GF-D8 (cell line): ENCODE measurements at regions not wholly inside any gene's neighbourhood (a gene's known extent, or its start where the extent isn't known, plus 50 kb on each side); places are given as distances from the start of the nearest gene placed in this dataset.
A peak's percentile ranks its signal among the peaks of the same experiment; 100 is the strongest.

Source experiments
- DNase-seq: peaks from one replicate; lab custom pipeline; 2025; lab: John Stamatoyannopoulos, UW

DNA sequence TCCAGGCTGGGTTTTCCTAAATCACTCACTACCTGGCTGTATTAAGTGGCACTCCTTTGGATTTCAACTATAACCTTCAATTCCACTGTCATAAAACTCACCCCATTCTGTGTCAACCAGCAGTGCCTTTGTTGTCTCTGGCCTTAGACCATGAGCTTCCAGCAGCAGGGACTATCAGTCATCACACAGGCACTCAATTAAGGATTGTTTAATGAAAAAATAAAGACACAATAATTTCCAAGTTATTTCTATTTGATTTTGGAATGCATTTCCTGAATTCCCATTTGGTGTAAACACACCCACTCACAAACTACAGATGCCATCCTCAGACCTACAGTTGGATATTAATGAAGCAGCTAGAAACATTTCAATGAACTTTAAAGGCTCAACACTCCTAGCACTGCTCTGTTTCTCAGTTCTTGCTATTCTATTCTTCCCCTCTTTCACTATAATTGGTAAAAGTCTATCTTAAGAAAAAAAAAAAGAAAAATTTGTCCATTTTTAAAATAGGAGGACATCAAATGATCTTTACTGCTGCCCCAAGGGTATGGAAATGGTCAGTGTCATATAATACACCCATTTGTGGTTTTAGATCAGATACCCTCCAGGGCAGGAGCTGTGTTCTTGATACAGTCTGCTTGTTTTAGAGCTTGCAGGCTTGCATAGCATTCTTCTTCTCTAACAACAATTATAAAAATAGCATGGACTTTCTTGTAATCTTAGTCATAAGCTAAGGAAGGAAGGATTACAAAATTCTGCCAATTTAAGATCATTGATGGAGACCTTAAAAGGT, 156.4 kb downstream of the PTGER3 start:
- DNase-seq: no peak

DNA sequence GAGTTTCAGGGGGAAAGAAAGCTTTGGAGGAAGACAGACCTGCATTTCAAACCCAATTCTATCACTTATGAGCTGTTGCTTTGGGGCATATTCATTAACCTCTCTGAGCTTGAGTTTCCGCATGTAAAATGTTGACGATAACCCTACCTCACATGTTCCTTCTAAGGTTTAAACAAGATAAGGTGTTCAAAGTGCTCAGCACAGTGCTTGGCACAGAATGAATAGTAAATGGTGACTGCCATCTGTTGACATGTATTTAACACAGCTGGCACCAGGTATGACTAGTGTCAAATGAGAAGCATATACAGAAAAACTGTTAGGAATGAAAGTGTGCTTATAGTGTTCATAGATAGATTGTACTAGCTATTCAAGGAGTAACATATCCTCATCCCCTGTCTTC, 155.5 kb downstream of the PTGER3 start:
- no peak for DNase-seq

DNA sequence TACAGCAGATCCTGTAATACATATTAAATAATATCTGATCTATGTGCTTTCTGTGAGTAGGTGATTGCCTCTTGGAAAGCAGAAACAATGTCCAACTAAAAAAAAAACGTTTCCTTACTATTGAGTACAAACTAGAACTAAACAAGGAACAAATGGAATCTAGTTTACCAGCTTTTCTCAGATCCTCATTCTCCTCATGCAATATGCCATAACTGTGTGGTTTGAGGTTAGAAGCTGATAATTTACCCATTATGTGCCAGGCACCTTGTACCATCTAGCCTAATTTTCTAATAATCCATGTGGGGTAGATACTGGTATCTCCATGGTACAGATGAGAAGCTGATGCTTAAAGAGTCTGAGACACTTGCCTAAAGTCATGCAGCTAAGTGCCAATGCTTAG, 154.7 kb downstream of the PTGER3 start:
- DNase-seq: no peak

DNA sequence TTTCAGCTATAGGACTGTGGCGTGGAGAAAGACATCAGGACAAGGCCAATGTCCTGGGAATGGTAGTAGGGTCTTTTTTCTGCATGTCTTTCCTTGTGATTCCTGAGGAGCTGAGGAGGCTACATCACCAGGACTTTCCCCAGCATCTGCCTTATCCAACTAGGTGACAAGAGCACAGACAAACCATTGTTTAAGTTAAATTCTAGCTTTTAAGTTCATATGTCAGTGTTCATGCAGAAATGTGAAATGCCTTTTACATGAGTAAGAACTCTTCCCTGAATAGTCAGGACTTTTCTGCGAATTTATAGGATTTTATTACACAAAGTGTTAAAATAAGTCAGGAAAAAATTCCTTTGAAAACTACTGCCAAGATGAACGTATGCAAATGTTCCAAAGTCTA, 154.2 kb downstream of the PTGER3 start:
- no peak for DNase-seq

DNA sequence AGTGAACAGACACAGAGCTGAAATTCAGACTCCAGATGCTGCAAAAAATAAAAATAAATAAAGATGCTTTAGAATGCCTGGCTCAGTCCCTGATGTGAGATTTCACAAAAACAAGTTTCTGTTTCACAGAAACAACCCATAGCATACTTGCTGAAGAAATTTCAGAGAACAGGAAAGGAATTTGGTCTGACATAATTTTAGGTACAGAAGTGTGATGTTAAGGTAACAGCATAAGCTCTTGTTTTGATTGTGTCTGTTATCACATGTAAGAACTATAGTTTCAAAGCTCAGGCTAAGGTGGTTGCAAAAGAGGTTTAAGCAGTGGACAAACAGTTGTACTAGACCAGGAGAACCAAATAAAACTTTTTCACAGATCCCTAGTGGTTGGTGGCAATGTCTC, 152.1 kb downstream of the PTGER3 start:
- DNase-seq: no peak

DNA sequence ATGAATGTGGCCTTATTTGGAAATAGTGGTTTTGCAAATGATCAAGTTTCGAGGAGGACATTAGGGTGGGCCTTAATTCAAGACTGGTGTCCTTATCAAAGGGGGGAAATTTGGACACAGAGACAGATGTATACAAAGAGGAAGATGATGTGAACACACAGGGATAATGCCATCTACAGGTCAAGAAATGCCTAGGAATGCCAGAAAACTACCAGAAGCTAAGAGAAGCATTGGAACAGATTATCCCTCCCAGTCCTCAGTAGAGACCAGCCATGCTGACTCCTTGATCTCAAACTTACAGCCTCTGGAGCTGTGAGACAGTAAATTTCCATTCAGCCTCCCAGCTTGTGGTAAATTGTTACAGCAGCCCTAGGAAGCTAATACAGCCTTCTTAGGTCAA, 151.4 kb downstream of the PTGER3 start:
- DNase-seq: no peak

DNA sequence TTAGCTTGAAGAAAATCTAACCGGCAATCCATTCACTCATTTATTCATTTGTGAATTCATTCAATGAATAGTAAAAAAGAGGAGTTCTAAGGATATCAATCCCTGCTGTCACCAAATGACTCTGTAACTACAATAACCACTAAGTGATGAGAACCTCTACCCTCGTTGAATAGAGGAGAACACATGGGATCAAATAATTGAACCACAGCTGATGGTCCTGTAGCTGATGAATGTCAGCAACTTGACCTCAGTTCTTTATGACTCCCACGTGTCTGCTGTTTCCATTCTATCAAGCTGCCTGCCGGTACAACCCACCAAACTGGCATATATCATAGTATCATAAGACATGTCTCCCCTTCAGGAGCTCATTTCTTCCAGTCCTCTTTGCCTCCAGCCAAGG, 150.3 kb downstream of the PTGER3 start:
- no peak for DNase-seq

DNA sequence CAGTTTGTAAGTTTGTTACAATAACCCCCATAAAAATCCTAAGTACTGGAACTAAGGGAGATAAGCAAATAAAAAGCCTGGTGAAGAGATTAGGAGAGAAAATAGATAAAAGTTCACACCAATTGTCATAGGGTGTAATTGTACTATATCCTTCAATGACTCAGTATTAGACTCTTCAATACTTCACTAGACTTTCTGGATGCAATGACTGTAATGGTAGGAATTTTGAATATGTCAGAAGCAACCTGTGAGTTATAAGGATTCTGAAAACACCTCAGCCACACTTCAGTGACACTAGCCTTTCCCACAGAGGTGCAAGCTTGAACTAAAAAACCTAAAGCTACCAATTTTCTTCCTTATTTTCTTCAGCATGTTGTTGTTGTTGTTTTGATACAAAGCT, 147.9 kb downstream of the PTGER3 start:
- no peak for DNase-seq

DNA sequence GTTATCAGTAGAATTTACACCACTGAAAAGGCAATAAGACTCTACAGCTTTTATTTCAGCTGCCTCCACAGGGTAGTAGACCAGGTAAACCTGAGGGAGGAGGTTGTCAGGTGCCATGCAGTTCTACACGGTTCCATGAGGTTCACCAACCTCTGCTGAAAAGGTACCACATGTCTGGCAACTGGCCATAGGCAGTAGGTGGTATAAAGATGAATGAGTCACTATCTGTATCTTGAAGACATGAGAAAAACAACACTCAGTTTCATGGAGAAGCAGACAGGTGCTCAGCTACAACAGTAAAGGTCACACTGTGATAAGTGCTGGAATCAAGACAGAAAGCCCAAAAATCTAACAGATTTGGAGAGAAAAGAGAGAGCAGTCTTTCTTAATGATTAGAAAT, 145.4 kb downstream of the PTGER3 start:
- DNase-seq: no peak

DNA sequence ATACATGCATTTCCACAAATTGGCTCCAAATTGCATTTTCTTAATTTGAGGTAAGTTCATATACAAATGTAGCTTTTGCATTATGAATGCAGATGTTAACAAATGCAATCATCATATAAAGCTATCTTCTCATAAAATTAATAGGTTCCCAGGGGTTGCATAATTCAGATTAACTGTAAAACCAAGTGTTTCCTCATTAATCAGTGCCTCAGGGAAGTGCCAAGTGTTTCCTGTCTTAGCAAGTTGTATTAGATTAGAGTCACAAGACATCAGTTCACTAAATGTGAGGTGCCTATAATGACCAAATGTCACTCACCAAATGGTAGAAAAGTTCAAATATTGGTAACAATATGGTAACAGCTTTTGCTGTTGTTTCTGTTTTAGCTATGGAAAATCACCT, 140.8 kb downstream of the PTGER3 start:
- peak; percentile 10 for DNase-seq

DNA sequence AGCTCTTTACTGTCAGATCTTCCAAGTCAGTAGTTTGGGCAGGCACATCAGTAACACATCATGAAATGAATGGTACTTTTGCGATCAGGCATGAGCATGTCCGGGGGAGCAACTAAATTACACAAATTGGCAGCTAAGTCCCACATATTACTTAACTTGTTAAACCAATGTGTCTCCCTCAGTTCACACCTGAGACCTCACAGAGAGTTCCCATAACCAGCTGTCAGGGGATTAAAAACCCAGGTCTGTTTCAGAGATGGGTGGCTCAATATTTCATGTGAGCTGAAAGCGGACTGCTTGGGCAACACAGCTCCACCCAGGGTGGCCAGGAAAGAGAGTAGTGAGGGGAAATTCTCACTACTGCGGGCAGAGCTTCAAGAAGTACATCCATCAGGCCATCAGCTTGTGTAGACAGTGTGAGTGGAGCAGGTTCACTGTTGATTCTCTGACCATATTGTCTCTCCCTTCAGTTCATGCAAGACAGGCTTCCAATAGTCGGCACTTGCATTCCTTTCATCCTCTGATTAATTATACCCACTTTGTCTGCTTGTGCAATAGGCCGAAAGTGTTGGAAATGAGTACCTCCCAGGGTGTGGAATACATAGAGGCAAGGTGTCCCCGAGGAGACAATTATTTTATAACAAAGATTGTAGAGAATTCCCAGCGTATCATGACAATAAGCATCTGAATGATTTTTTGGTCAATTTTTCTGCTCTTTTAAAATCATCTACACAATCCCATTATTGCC, 139.9 kb downstream of the PTGER3 start:
- no peak for DNase-seq

DNA sequence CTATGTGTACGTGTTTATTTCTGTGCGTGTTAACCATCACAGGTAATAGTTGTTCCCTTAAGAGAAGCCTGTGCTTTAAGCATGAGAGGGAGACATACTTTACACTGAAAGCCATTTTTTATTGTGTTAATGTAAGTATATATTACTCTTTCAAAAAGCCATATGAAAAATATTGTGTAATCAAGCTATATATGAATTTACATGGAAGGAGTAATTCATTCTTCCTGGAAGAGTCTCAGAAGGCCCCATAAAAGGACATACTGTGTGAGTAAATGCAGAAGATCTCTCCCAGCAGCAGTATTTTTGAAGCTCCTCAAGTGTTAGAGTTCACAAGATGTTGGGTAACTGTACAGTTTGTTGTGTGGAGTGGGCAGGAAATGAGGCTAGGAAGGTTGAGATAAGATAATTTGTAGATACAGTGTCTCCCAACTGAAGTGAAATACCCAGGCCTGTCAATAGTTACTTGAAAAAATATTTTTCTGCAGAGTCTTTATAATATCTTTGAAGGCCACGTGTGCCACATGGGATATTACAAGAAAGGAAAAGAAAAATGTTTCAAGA, 138.3 kb downstream of the PTGER3 start:
- DNase-seq: peak; percentile 87

DNA sequence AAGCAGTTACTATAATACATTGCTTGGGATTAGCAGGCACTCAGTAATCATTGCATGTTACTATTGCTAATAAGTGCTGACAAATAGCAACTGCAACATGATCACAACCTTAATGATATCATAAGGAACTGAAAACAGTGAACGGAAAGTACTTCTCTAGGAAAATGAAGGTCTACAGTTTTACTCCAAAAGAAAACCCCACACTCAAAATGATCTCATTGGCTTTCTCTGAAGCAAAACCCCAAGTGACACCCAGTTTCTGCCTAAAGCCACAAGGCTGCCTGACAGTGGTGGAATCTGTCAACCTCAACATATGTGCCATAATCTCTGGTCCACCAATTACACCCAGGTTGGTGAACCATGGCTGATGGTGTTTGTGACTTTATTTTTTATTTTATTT, 137.6 kb downstream of the PTGER3 start:
- no peak for DNase-seq

DNA sequence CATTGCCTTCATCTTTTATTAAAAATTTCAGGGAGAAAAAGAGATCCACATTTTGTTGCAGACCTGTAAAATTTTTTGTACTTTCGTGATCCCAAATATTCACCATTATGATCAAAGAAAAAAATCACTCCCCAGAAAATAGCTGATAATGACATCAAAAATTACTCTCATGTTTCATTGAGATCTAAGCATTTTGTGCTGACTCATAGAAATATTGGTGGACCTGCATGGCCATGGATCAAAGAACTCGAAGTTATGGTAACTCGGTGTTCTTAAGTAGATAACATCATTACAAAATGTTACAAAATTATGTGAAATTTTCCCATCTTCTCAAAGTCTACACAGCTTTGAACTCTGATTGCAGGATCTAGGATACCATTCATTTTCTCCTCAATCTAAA, 135.8 kb downstream of the PTGER3 start:
- no peak for DNase-seq

DNA sequence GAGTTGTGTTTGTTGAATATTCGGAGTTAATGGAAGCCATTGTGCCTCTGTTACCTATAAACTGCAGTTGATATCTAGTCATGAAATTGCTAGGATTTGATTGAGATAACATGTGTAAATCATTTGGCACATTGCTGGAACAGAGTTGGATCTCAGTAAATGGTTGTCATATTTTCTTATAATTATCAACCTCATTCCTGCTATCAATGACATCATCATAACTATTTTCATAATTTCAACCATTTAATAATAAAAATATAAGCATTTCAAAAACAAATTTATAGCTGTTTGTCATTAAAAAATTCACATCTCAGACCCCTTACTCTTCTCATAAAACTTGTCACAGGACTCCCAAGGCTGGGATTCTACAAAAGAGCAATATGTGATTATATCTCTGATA, 133.4 kb downstream of the PTGER3 start:
- DNase-seq: no peak

DNA sequence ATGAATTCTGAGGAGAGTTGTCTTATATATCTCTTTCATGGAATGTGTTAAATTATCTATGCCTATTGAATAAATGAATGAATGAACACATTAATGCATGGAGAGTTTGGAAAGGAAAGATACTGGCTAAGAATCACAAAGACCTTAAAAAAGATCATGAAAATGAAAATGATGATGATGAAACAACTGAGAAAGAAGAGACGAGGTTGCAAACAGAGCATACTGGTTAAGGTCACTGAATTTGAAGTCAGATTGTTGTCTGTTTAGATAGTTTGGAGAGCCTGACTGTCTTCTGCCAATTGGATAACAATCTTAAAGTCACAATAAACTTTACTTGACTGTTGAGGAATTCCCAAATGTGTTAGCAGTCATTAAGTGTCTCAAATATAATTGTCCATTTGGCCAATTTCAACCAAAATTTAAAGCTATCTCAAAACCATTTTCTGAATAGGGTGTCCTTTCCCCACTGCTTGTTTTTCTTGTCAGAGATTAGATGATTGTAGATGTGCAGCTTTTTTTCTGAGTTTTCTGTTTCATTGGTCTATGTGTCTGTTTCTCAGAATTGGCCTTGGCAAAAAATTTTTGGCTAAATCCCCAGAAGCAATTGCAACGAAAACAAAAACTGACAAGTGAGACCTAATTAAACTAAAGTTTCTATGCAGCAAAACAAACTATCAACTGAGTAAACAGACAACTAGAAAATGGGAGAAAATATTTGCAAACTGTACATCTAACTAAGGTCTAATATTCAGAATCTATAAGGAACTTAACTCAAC, 132.2 kb downstream of the PTGER3 start:
- no peak for DNase-seq

DNA sequence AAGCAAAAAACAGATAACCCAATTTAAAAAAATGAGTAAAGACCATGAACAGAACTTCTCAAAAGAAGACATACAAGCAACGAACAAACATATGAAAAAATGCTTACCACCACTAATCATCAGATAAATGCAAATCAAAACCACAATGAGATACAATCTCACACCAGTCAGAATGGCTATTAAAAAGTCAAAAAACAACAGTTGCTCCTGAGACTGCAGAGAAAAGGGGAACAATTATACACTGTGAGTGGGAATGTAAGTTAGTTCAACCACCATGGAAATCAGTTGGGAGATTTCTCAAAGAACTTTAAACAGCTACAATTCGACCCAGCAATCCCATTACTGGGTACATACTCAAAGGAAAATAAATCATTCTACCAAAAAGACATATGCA, 131.6 kb downstream of the PTGER3 start:
- no peak for DNase-seq

DNA sequence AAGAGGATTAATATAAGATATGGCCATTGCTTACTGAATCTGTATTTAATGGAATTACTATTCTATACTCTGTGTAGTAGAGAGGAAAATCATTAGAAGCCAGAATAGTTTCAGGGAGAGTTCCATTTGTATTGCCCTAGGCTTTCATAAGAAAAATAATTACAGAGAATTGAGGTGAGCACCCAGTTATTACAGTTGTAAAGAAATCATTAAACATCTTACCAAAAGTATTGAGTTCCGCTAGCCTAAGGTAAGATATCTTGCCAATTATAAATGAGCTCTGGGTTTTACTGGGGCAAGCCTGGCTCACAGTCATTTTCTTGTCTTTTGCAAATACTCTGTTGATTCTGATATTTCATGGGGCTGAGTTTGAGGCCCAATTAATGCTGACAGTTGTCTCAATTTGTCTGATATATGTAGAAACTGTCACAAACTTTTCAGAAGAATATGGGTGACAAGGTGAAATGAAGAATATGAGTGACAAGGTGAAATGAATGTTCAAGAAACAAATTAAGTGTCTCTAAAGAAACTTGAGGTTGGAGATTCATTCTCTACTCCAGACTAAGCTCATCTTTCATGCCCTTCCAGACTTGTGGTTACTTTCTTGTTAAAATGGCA, 127.8 kb downstream of the PTGER3 start:
- DNase-seq: no peak
